ENCODE measurements at regions not wholly inside any gene's neighbourhood (a gene's known extent, or its start where the extent isn't known, plus 50 kb on each side); places are given as distances from the start of the nearest gene placed in this dataset.

DNA sequence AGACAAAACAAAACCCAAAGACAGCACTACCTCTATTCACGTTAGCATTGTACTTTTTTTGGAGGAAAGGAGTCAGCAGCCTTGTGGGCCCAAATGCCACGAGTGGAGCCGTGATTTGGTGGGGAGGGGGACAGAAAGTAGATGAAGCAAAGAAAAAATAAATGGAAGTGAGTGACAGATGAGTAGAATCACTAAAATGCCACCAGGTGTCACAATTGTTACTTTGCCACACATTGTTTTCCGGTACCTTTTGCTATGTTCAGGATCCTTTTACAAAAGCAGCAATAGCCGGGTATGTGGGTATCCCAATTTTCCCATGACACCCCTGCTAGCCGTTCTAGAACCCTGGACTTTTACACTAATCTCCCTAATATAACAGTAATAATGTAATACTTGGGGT is 85.0 kb upstream of the AK4 start:
- H3K9me3 ChIP-seq (replicated peaks; ENCODE audit: low read length), result no peaks in the 10 kb centered on the region
- H3K4me3 ChIP-seq (ENCODE audit: low read length), result no peak overlapping the region
- no peak overlapping the region for H3K4me2 ChIP-seq (ENCODE audit: low read length)
- H3K4me1 ChIP-seq (ENCODE audit: control insufficient read depth, insufficient read depth, low read length), result peaks cover 6% of the 10 kb centered on the region
- H3K36me3 ChIP-seq (ENCODE audit: insufficient read depth, low read length), result no peaks in the 10 kb centered on the region
- H3K27me3 ChIP-seq (ENCODE audit: control insufficient read depth, insufficient read depth, low read length), result no peaks in the 10 kb centered on the region
- no peak overlapping the region for H3K9ac ChIP-seq (ENCODE audit: low read depth, low read length)

GRCh38 chr1:65064981-65065380 is 83.0 kb upstream of the AK4 start:
- peaks cover 7% of the 10 kb centered on the region for H3K27me3 ChIP-seq (ENCODE audit: control insufficient read depth, insufficient read depth, low read length)
- H3K4me2 ChIP-seq (ENCODE audit: low read length), result no peak overlapping the region
- H3K9ac ChIP-seq (ENCODE audit: low read depth, low read length), result no peak overlapping the region
- no peaks in the 10 kb centered on the region for H3K36me3 ChIP-seq (ENCODE audit: insufficient read depth, low read length)
- H3K4me3 ChIP-seq (ENCODE audit: low read length), result no peak overlapping the region
- peaks cover 9% of the 10 kb centered on the region for H3K4me1 ChIP-seq (ENCODE audit: control insufficient read depth, insufficient read depth, low read length)
- H3K9me3 ChIP-seq (replicated peaks; ENCODE audit: low read length), result no peaks in the 10 kb centered on the region

GRCh38 chr1:65065524-65066418 is 82.2 kb upstream of the AK4 start:
- H3K36me3 ChIP-seq (ENCODE audit: insufficient read depth, low read length), result no peaks in the 10 kb centered on the region
- H3K4me1 ChIP-seq (ENCODE audit: control insufficient read depth, insufficient read depth, low read length), result peaks cover 4% of the 10 kb centered on the region
- no peaks in the 10 kb centered on the region for H3K9me3 ChIP-seq (replicated peaks; ENCODE audit: low read length)
- H3K27me3 ChIP-seq (ENCODE audit: control insufficient read depth, insufficient read depth, low read length), result peaks cover 12% of the 10 kb centered on the region
- peak overlapping the region; percentile 79 for H3K9ac ChIP-seq (ENCODE audit: low read depth, low read length)
- H3K4me3 ChIP-seq (ENCODE audit: low read length), result peak overlapping the region; percentile 82
- H3K4me2 ChIP-seq (ENCODE audit: low read length), result peak overlapping the region; percentile 99

- H3K36me3 ChIP-seq (ENCODE audit: insufficient read depth, low read length), result no peaks in the 10 kb centered on the region
- H3K9ac ChIP-seq (ENCODE audit: low read depth, low read length), result peak overlapping the region; percentile 79
- peak overlapping the region; percentile 82 for H3K4me3 ChIP-seq (ENCODE audit: low read length)
- no peaks in the 10 kb centered on the region for H3K9me3 ChIP-seq (replicated peaks; ENCODE audit: low read length)
- H3K4me1 ChIP-seq (ENCODE audit: control insufficient read depth, insufficient read depth, low read length), result peaks cover 4% of the 10 kb centered on the region
- peaks cover 12% of the 10 kb centered on the region for H3K27me3 ChIP-seq (ENCODE audit: control insufficient read depth, insufficient read depth, low read length)
- peak overlapping the region; percentile 99 for H3K4me2 ChIP-seq (ENCODE audit: low read length)
Measured at GRCh38 chr1:65066419-65066765, 81.6 kb upstream of the AK4 start.

GRCh38 chr1:65066766-65067490 is 81.1 kb upstream of the AK4 start:
- no peaks in the 10 kb centered on the region for H3K36me3 ChIP-seq (ENCODE audit: insufficient read depth, low read length)

DNA sequence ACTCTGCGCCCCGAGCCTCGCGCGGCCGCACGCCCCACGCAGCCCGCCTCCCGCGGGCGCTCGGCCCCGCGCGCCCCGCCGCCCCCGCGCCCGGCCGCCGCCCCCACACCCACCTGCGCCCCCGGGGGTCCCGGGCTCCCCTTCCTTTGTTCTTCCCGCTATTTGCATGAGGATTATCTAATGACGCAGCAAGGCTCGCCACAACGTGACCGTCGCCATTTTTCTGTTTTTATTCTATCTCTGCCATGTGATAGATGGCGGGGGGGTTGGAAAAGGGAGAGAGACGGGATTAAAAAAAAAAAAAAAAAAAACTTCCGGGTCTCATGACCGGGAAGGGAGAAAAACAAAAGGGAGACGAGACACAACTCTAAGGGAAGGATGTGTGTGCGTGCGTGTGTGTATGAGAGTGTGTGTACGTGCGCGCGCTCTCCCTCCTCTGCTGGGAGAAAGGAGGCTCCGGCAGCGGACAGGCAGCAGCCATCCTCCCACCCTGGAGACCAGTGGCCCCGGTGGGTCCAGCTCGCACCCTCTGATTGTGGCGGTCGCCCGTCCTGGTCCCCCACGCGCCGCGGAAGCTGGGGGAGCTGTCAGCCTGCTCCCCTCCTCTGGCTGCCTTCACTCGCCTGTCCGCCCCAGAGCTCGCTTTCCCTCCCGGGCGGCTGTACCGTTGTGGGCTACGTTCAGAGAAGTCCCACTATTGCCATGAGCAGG is 80.4 kb upstream of the AK4 start:
- Histone ChIP-seq H3K4me2 (ENCODE audit: low read length) (peak overlapping the region; percentile 99), H3K4me3 (ENCODE audit: low read length) (peak overlapping the region; percentile 82), H3K9me3 (replicated peaks; ENCODE audit: low read length) (no peaks in the 10 kb centered on the region), H3K36me3 (ENCODE audit: insufficient read depth, low read length) (no peaks in the 10 kb centered on the region), H3K9ac (ENCODE audit: low read depth, low read length) (peak overlapping the region; percentile 88), H3K4me1 (ENCODE audit: control insufficient read depth, insufficient read depth, low read length) (peaks cover 4% of the 10 kb centered on the region), H3K27me3 (ENCODE audit: control insufficient read depth, insufficient read depth, low read length) (peaks cover 12% of the 10 kb centered on the region)

More at GRCh38 chr1:65066766-65067490, 81.1 kb upstream of the AK4 start:
- peak overlapping the region; percentile 82 for H3K4me3 ChIP-seq (ENCODE audit: low read length)
- peak overlapping the region; percentile 99 for H3K4me2 ChIP-seq (ENCODE audit: low read length)
- no peaks in the 10 kb centered on the region for H3K9me3 ChIP-seq (replicated peaks; ENCODE audit: low read length)
- peak overlapping the region; percentile 79 for H3K9ac ChIP-seq (ENCODE audit: low read depth, low read length)
- peaks cover 4% of the 10 kb centered on the region for H3K4me1 ChIP-seq (ENCODE audit: control insufficient read depth, insufficient read depth, low read length)
- H3K27me3 ChIP-seq (ENCODE audit: control insufficient read depth, insufficient read depth, low read length), result peaks cover 12% of the 10 kb centered on the region

GRCh38 chr1:65068202-65069010 is 79.6 kb upstream of the AK4 start:
- Histone ChIP-seq H3K36me3 (ENCODE audit: insufficient read depth, low read length) (no peaks in the 10 kb centered on the region), H3K9ac (ENCODE audit: low read depth, low read length) (peak overlapping the region; percentile 88), H3K4me1 (ENCODE audit: control insufficient read depth, insufficient read depth, low read length) (peaks cover 4% of the 10 kb centered on the region), H3K4me2 (ENCODE audit: low read length) (peak overlapping the region; percentile 99), H3K9me3 (replicated peaks; ENCODE audit: low read length) (no peaks in the 10 kb centered on the region), H3K4me3 (ENCODE audit: low read length) (peak overlapping the region; percentile 82), H3K27me3 (ENCODE audit: control insufficient read depth, insufficient read depth, low read length) (peaks cover 12% of the 10 kb centered on the region)

DNA sequence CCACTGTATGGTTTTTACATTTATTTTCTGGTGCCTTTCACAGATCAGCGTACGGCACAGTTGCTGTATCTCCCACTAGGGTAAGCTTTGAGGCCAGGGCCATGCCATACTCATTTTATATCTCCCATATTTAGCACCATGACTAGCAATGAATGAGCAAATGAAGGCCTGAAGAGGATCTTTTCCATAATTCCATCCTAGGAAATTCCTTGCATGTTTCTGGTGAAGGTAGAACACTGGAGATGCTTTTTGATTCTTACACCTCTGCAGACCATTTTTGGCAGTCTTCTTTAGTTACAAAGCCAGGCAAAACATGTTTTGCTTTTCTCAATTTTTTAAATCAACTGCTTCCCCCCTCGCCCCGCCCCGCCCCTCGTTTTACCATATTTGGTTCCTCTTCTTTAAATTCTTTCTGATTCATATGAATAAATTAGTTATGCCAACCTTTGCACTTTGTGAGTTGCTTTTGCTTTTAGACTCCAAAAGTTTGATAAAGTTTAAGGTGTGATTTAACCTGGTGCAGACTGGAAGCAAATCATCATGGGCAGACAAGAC is 78.9 kb upstream of the AK4 start:
- no peaks in the 10 kb centered on the region for H3K9me3 ChIP-seq (replicated peaks; ENCODE audit: low read length)
- peak overlapping the region; percentile 88 for H3K9ac ChIP-seq (ENCODE audit: low read depth, low read length)
- H3K4me1 ChIP-seq (ENCODE audit: control insufficient read depth, insufficient read depth, low read length), result peaks cover 4% of the 10 kb centered on the region
- peak overlapping the region; percentile 99 for H3K4me2 ChIP-seq (ENCODE audit: low read length)
- peaks cover 12% of the 10 kb centered on the region for H3K27me3 ChIP-seq (ENCODE audit: control insufficient read depth, insufficient read depth, low read length)
- H3K4me3 ChIP-seq (ENCODE audit: low read length), result peak overlapping the region; percentile 82
- no peaks in the 10 kb centered on the region for H3K36me3 ChIP-seq (ENCODE audit: insufficient read depth, low read length)

GRCh38 chr1:65072845-65073244 is 75.2 kb upstream of the AK4 start:
- no peak overlapping the region for H3K4me2 ChIP-seq (ENCODE audit: low read length)

DNA sequence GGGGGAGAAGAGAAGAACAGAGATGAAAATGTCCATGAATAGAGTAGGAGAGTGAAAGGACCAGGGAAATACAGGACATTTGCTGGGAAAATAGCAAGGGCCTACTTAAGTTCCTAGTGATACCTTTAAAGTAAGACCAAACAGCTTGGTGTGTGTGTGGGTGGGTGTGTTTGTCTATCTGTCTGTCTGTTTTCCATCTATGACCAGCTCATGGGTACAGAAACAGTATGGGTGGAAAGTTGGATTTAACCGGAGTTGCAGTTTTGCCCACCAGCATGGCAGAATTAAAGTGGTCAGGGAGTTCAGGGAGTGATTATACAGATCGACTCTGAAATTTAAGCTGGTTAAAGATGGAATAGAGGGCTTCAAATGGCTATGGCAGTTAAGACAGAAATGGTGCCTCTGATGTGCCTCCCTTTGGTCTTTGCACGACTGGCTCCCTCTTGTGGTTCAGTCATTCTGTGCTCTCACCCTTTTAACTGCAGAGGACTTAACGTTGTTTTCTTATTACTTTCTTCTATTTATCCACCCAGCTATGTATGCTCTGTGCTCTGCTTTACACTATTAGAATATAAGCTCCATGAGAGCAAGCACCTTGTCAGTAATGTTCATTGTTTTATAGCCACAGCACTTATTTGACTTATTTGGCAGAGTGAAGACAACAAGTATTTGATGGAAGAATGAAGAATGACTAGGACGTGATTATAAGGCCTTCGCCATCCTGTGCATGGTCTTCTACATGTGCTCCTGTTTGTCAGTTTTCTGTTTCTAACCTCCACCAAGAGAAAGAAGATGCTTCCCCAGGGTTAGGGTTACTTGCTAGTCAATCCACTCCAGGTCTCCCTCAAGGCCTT is 72.7 kb upstream of the AK4 start:
- no peak overlapping the region for H3K4me3 ChIP-seq (ENCODE audit: low read length)
- no peak overlapping the region for H3K4me2 ChIP-seq (ENCODE audit: low read length)
- no peak overlapping the region for H3K9ac ChIP-seq (ENCODE audit: low read depth, low read length)
- peaks cover 1% of the 10 kb centered on the region for H3K27me3 ChIP-seq (ENCODE audit: control insufficient read depth, insufficient read depth, low read length)
- H3K36me3 ChIP-seq (ENCODE audit: insufficient read depth, low read length), result no peaks in the 10 kb centered on the region
- H3K9me3 ChIP-seq (replicated peaks; ENCODE audit: low read length), result no peaks in the 10 kb centered on the region
- H3K4me1 ChIP-seq (ENCODE audit: control insufficient read depth, insufficient read depth, low read length), result no peaks in the 10 kb centered on the region

More at GRCh38 chr1:65072845-65073244, 75.2 kb upstream of the AK4 start:
- Histone ChIP-seq H3K9me3 (replicated peaks; ENCODE audit: low read length) (no peaks in the 10 kb centered on the region), H3K9ac (ENCODE audit: low read depth, low read length) (no peak overlapping the region), H3K4me1 (ENCODE audit: control insufficient read depth, insufficient read depth, low read length) (peaks cover 4% of the 10 kb centered on the region), H3K4me3 (ENCODE audit: low read length) (no peak overlapping the region), H3K27me3 (ENCODE audit: control insufficient read depth, insufficient read depth, low read length) (peaks cover 12% of the 10 kb centered on the region), H3K36me3 (ENCODE audit: insufficient read depth, low read length) (no peaks in the 10 kb centered on the region)
